K562 (cell line): ENCODE measurements at regions not wholly inside any gene's neighbourhood (a gene's known extent, or its start where the extent isn't known, plus 50 kb on each side); places are given as distances from the start of the nearest gene placed in this dataset.

ENCODE experiments used
- ATAC-seq: fragments of 200-7000 bp; cut with Tn5 transposase; 3 replicates; pipeline ENCODE4 v1.9.1; 2020; ENCODE audit warnings: moderate library complexity
- BruUV-seq: library from RNA; stranded (reverse); fragments of 400-500 nt; replicated peaks from 2 replicates; lab custom pipeline; 2021; lab: Mats Ljungman, UMichigan
- CTCF ChIA-PET: fragments of 300-600 bp; formaldehyde crosslinking; extraction: SDS; loops from one replicate; lab custom pipeline; 2021; ENCODE audit warnings: low intra/inter-chr PET ratio; lab: Yijun Ruan, JAX
- POLR2A ChIA-PET: fragments of 300-600, 350-650 bp; sonication (Branson Sonifier 250); formaldehyde crosslinking; extraction: SDS; loops from one replicate; lab custom pipeline; 2021; ENCODE audit warnings: antibody characterized with exemption, inconsistent platforms; lab: Yijun Ruan, JAX
- DNase-seq, 4 experiments: peaks; one replicate each; pipeline versions ENCODE4 v3.0.0 to v3.0.0-alpha.2; 2011 to 2018; ENCODE audit warnings: low spot score in 3 of 4, mixed read lengths in 3 of 4; ENCODE audit errors: extremely low read depth in 1 of 4
- FAIRE-seq: peaks from 2 replicates; lab custom pipeline; 2011; peaks lifted over from hg19 to GRCh38; lab: Jason Lieb, UNC
- H2AFZ ChIP-seq: 2 replicates; pipeline ENCODE4 v1.6.0; 2011; ENCODE audit warnings: low read depth, low read length, control low read depth, inconsistent platforms
- H3K27ac ChIP-seq: fragments of 200-600 bp; 3 replicates; pipeline ENCODE4 v1.8.0; 2011; ENCODE audit warnings: low read depth, mild to moderate bottlenecking, control low read depth, inconsistent platforms, low read length, moderate library complexity, mixed read lengths; ENCODE audit errors: extremely low read depth
- H3K27me3 ChIP-seq, 2 experiments: fragments of 300-600 bp in 1 of 2; 2 replicates in 1 of 2; 3 replicates in 1 of 2; pipeline versions ENCODE4 v1.6.0 to v1.8.0; 2011; ENCODE audit warnings: inconsistent platforms in 2 of 2, low read length in 2 of 2, mild to moderate bottlenecking in 1 of 2, mixed read lengths in 1 of 2, moderate library complexity in 1 of 2; ENCODE audit not compliant: control insufficient read depth in 2 of 2, insufficient read depth in 2 of 2
- H3K36me3 ChIP-seq: fragments of 300-600 bp; 3 replicates; pipeline ENCODE4 v1.8.0; 2011; ENCODE audit warnings: mild to moderate bottlenecking, low read length, inconsistent platforms; ENCODE audit not compliant: control insufficient read depth, insufficient read depth
- H3K4me1 ChIP-seq, 2 experiments: fragments of 200-600 bp in 1 of 2; replicated peaks in 1 of 2; 2 replicates in 1 of 2; 3 replicates in 1 of 2; pipeline versions ENCODE4 v1.5.1 to v1.8.0; 2011; ENCODE audit warnings: inconsistent platforms in 2 of 2, low read length in 2 of 2, mild to moderate bottlenecking in 1 of 2, mixed read lengths in 1 of 2, moderate library complexity in 1 of 2; ENCODE audit not compliant: control insufficient read depth in 2 of 2, insufficient read depth in 2 of 2
- H3K4me2 ChIP-seq: 2 replicates; pipeline ENCODE4 v1.6.1; 2011; ENCODE audit warnings: low read length, control low read depth, inconsistent platforms, mixed read lengths; ENCODE audit not compliant: insufficient read depth
- H3K4me3 ChIP-seq: fragments of 200-600 bp; sonication (generic), shearing (Covaris generic); 2 replicates; pipeline ENCODE4 v1.5.1; 2016; ENCODE audit warnings: control low read depth, inconsistent platforms
- H3K79me2 ChIP-seq: fragments of 200-600 bp; 3 replicates; pipeline ENCODE4 v1.8.0; 2011; ENCODE audit warnings: low read length, inconsistent platforms; ENCODE audit not compliant: control insufficient read depth, insufficient read depth
- H3K9ac ChIP-seq, 2 experiments: 2 replicates each; pipeline versions ENCODE4 v1.6.0 to v1.6.1; 2011; ENCODE audit warnings: low read depth in 2 of 2, low read length in 2 of 2, control low read depth in 1 of 2, inconsistent platforms in 1 of 2, mild to moderate bottlenecking in 1 of 2, mixed read lengths in 1 of 2; ENCODE audit not compliant: insufficient read depth in 1 of 2
- H3K9me1 ChIP-seq: one replicate; pipeline ENCODE4 v1.6.0; 2011; ENCODE audit warnings: inconsistent platforms, mild to moderate bottlenecking, low read length, moderate library complexity; ENCODE audit not compliant: control insufficient read depth, insufficient read depth
- H3K9me3 ChIP-seq: replicated peaks from 2 replicates; pipeline ENCODE4 v1.5.1; 2011; ENCODE audit warnings: low read depth, low read length, inconsistent platforms; ENCODE audit not compliant: control insufficient read depth, insufficient read depth
- H4K20me1 ChIP-seq: replicated peaks from 2 replicates; pipeline ENCODE4 v1.6.1; 2011; ENCODE audit warnings: low read length, inconsistent platforms, mixed read lengths; ENCODE audit not compliant: control insufficient read depth, insufficient read depth
- CBX2 ChIP-seq: fragments of 200-600 bp; sonication (generic); IDR thresholded peaks from one replicate; pipeline ENCODE4 v1.6.1; 2012; ENCODE audit warnings: mild to moderate bottlenecking, low read length, inconsistent platforms; ENCODE audit not compliant: insufficient read depth, poor library complexity, severe bottlenecking
- HOXB6 ChIP-seq: fragments of 250-450 bp; sonication (Bioruptor Pico); IDR thresholded peaks from 2 replicates; pipeline ENCODE4 v1.5.1; 2022; ENCODE audit warnings: mild to moderate bottlenecking, borderline replicate concordance
- SMARCA5 ChIP-seq: fragments of 450-650 bp; IDR thresholded peaks from 2 replicates; pipeline ENCODE4 v1.6.1; 2016
- STAT5A ChIP-seq: IDR thresholded peaks from 2 replicates; pipeline ENCODE4 v1.6.1; 2012; ENCODE audit warnings: low read length, inconsistent platforms, borderline replicate concordance
- TAF15 ChIP-seq: fragments of 200-400 bp; formaldehyde crosslinking; IDR thresholded peaks from 2 replicates; pipeline ENCODE4 v1.6.1; 2017; ENCODE audit warnings: mild to moderate bottlenecking, low read depth, low read length, moderate library complexity
- TEAD4 ChIP-seq, 2 experiments: sonication (generic) in 1 of 2; formaldehyde crosslinking in 1 of 2; IDR thresholded peaks; 2 replicates each; pipeline versions ENCODE4 v1.6.1 to v1.8.0; 2012 to 2022; ENCODE audit warnings: borderline replicate concordance in 1 of 2, inconsistent platforms in 1 of 2, low read length in 1 of 2, mild to moderate bottlenecking in 1 of 2, missing genetic modification reagents in 1 of 2
- ZNF644 ChIP-seq: fragments of 200-800 bp; sonication (Bioruptor generic); IDR thresholded peaks from 2 replicates; pipeline ENCODE4 v1.6.1; 2016; ENCODE audit warnings: low read depth, missing genetic modification characterization, missing compliant biosample characterization
- WGBS: fragments of 100-300 bp; shearing (Covaris generic); methylation state at CpG from one replicate; pipeline ENCODE4 v1.1.6; 2016; ENCODE audit warnings: low coverage, mixed read lengths; ENCODE audit not compliant: insufficient coverage; ENCODE audit errors: missing lambda C conversion rate; 5-methylcytosine and 5-hydroxymethylcytosine counted together
- in situ Hi-C: fragments of 300-500 bp; cut with MboI; formaldehyde crosslinking; loops from 4 replicates; pipeline ENCODE4 v1.15.0; 2018; ENCODE audit warnings: inconsistent platforms, mixed read lengths
- intact Hi-C: fragments of 100-400 bp; cut with micrococcal nuclease; formaldehyde crosslinking; loops from 2 replicates; pipeline ENCODE4 v1.14.2; 2022

DNA sequence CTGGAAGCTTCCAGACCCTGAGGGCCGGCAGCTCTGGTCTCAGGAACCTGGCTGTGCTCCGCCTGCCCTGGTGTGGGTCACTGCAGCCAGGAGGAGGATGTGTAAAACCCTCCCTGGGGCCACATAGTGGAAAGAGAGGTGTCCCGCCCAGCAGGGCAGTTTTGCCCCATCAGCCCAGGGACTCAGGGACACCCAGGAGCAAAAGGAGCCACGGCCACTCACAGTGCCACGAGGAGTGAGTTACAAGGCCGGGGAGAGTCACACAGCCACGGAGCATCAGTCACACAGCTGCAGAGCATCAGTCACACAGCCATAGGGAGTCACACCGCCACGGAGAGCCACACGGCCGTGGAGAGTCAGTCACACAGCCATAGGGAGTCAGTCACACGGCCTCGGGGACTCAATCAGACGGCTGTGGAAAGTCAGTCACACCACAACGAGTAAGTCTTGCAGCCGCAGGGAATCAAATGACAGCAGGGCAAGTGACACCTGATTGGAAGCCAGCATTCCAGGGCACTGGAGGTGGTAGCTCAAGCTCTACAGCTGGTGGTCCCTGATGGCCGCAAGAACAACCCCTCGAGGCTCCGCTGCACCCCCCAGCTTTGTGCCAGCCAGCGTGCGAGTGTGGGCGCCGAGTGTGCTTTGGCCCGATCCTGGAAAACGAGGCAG is 60.9 kb downstream of the DLL1 start:
- Histone ChIP-seq H3K27me3 (peaks cover 88 to 97% of the 10 kb centered on the region in 2 experiments), H3K79me2 (no peaks in the 10 kb centered on the region), H3K4me2 (no peak overlapping the region), H3K4me1 (peaks cover 0 to 7% of the 10 kb centered on the region in 2 experiments; a peak in 1 of 5 replicates), H3K4me3 (no peak overlapping the region), H3K9me3 (no peaks in the 10 kb centered on the region), H3K36me3 (no peaks in the 10 kb centered on the region), H3K9me1 (peaks cover 3% of the 10 kb centered on the region), H3K9ac (no peak overlapping the region), H2AFZ (no peak overlapping the region), H3K27ac (no peak overlapping the region), H4K20me1 (peaks cover 15% of the 10 kb centered on the region)
- FAIRE-seq (no peak), ATAC-seq (no peak), DNase-seq (no peak)
- CTCF ChIA-PET, result no interaction called here
- intact Hi-C loops, result loop anchor here (10.0 kb wide), 1 partner anchor 285 kb away; no protein-coding TSS in a partner anchor
- WGBS, result 1% methylated on average over 25 of the region's 25 CpGs
- no TSS peak for BruUV-seq
- no peak for TF ChIP-seq SMARCA5
- TF ChIP-seq CBX2, result no peak
- TF ChIP-seq ZNF644 (tag), result no peak
- TF ChIP-seq TAF15, result no peak
- TF ChIP-seq STAT5A, result no peak
- TF ChIP-seq TEAD4 (IDR thresholded peaks at IDR 0.05; ENCODE audit: low read length), result no peak
- no peak for TF ChIP-seq TEAD4 (CRISPR knock-in tag; IDR thresholded peaks at IDR 0.05; ENCODE audit: borderline replicate concordance)
- no peak for TF ChIP-seq HOXB6 (CRISPR knock-in tag)
- in situ Hi-C loops, result no loop called here
- POLR2A ChIA-PET, result interaction anchor here (1.1 kb wide), 1 partner anchor 8 kb away, joined by 5 read pairs; no protein-coding TSS in a partner anchor
